ENCODE measurements at regions not wholly inside any gene's neighbourhood (a gene's known extent, or its start where the extent isn't known, plus 50 kb on each side); places are given as distances from the start of the nearest gene placed in this dataset.

GRCh38 chr3:77871436-77871835 is 831.5 kb downstream of the ROBO2 start:
- no peak for TF ChIP-seq CTCF (IDR thresholded peaks at IDR 0.05; ENCODE audit: insufficient read depth, low read length, poor library complexity, severe bottlenecking)
- no peak for TF ChIP-seq EZH2phosphoT487 (conservative IDR thresholded peaks at IDR 0.05; ENCODE audit: low read length)
